HG03097 (cell line): ENCODE measurements at regions not wholly inside any gene's neighbourhood (a gene's known extent, or its start where the extent isn't known, plus 50 kb on each side); places are given as distances from the start of the nearest gene placed in this dataset.

ENCODE experiments used
- ATAC-seq: cut with Tn5 transposase; IDR thresholded peaks from one replicate; pipeline ENCODE4 v1.9.1; 2021; ENCODE audit not compliant: unreplicated experiment, low FRiP score

GRCh38 chr2:207399301-207399700 lies 130.5 kb upstream of the CREB1 start:
- no peak for ATAC-seq

DNA sequence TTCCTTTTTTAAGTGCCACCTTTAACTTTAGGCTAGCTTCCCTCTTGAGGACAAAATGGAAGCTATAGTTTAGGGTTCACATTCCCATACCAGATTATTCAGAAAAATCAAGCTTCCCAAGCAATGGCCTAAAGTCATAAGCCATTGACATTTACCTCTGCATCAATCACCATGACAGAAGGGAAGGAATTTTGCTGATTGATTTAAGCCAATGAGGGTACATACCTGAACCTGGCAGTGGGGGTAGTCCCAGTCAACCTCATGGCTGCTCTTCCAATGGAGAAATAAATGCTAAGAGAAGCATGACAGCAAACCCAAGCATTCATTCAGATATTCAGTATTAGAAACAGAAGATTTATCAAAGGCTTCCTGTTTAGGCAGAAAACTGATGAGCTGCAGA lies 128.4 kb upstream of the CREB1 start:
- ATAC-seq = no peak

DNA sequence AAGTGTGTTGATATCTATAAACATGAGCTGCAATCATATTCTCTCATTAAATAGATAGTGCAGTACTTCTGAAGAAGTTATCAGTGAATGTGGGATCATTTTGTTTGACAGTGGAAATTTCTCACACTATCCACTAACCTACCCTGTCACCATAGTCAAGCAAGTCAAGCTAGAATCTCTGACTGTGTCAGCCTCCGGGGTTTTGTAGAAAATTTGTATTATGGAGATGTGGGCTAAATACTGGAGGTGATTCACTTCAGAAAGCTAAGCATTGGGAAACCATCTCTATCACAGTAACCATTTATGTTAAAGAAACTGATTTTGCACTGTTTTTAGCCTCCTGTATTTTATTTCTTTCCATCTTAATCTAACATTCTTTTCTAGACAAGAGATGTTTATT lies 126.6 kb upstream of the CREB1 start:
- no peak for ATAC-seq

DNA sequence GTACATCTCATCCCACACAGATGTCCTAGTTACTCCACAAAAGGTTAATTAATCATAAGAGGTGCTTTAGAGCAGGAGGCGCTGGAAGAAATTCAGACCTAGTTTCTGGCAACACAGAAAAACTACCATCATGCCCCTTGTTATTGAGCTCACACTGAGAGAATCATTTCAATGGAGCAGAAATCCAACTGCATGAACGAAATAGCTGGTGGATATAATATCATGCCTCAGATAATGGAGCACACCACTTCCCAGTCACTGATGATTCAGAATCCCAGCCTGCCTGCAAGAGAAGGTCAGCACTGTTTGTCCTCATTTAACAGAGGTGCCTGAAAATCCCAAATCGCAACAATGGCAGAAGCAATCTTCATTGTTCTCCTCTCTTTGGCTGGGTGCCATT lies 125.8 kb upstream of the CREB1 start:
- no peak for ATAC-seq

- no peak for ATAC-seq
These were observed 124.6 kb upstream of the CREB1 start for GRCh38 chr2:207405150-207405549.

DNA sequence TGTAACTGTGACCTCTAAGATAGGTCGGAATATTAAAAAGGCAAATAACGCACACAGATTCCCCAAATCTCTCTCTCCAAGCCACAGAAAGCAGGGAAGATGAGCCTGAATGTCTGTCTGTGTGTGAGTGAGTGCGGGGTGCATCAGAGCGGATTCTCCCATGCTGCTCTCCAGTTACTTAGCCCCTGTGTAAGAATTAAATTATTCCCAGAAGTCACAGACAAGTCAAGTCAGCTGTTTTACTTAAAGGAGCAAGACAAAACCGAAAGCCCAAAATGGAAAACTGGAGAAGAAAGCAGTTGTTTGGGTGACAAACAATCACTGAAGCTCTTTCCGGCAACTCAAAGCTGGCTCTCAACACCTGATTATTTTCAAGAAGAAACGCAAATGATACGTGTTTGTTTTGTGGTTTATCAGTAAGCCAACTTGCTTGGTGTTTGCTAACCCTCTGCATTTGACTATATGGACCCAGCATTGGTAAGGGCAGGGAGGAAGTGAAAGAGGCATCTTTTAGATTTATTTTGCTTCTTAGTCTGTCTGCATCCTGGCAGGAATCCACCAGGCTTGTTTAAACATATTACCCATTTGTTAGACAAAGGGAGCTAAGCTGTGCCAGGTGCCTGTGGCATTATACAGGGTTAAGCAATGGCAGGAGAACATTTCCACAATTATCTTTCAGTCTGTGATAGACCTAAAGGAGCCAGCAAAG lies 121.5 kb upstream of the CREB1 start:
- no peak for ATAC-seq

DNA sequence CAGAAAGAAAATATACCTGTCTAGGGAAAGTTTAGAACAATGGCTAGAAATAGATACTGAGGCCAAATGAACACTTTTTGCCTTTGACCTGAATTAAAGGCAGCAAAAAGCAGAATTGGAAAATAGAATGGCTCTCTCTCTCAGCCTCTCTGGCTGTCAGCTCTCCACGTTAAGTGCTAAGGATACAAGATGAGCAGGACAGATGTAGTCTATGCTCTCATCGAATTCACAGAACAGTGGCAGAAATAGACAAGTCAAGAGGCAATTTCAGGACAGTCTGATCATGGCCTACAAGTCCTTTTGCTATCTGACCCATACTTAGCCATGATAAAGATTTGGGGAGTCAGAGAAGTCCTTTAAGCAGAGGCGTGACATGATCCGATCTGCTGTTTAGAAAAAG lies 120.2 kb upstream of the CREB1 start:
- ATAC-seq = no peak

GRCh38 chr2:207412787-207413310 lies 116.9 kb upstream of the CREB1 start:
- ATAC-seq = no peak

DNA sequence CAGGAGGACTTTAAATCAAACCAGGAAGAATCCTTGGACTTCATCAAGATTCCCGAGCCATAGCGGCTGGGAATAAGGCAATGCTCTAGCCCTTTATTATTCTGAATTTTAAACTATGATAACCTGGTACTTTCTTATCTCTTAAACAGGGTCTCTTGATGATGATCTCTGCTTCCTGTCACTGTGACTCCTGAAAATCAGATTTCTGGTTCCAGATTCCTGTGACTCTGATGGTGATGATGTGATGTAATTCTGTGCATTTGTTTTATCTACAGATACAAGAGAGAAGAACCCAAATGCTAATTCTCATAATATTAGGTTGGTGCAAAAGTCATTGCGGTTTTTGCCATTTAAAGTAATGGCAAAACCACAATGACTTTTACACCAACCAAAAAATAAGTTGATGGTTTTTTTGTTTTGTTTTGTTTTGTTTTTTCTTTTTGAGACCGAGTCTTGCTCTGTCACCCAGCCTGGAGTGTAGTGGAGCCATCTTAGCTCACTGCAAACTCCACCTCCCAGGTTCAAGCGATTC lies 116.3 kb upstream of the CREB1 start:
- ATAC-seq = no peak

DNA sequence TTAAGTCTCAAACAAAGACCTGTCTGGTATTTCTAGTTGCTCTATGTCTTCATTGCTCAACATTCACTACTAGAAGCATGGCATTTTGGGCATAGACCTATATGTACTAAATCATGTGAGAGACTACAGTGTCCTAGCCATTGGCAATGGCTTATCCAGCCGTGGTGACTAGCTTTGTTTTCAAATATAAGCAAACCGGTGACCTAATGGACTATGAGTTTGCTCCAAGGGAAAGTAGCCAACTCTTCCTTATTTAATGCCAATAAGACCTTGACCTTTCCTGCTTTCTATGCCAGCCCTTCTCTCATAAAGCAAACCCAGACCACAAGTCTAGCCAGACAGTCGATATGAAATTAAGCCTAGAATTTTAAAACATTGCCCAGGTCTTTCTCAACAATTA lies 113.7 kb upstream of the CREB1 start:
- no peak for ATAC-seq

- ATAC-seq = no peak
These were observed 112.9 kb upstream of the CREB1 start for GRCh38 chr2:207416900-207417299.

DNA sequence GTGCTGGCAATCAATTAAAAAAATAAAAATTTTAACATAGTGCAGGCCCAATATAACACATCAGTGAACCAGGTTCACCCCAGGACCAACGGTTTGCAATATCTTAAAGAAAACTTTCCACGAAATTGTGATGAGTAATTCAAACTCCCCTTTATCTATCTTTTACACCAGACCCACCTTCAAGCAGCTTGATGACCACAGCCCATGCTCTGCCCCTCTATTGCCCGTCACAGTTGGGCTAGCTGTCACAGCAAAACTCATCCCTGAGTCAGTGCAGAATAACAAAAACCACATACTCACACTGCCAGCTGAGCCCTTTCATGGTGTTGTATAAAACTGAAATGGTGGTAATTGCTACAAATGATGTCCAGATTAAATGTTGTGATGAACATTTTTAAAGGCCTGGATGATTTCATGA lies 112.5 kb upstream of the CREB1 start:
- ATAC-seq = no peak

DNA sequence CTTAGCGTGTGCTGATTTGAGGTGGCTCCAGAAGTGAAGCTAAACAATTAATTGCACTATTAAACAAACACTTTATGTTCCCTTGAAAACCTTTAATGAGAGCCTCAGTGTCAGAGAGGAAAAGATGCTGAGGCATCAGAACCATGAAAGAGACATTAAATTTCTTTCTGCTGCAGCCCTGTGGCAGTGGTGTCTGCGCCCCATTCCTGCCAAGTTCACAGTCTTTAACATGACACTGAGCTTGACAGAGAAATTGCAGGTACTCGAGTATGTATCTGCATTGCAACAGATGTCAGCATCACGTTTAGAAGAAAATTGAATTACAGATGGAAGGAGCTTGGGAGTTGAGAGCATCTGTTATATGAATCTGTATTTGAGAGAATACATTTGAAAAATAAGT lies 111.3 kb upstream of the CREB1 start:
- ATAC-seq = no peak

GRCh38 chr2:207419331-207419730 lies 110.4 kb upstream of the CREB1 start:
- no peak for ATAC-seq

DNA sequence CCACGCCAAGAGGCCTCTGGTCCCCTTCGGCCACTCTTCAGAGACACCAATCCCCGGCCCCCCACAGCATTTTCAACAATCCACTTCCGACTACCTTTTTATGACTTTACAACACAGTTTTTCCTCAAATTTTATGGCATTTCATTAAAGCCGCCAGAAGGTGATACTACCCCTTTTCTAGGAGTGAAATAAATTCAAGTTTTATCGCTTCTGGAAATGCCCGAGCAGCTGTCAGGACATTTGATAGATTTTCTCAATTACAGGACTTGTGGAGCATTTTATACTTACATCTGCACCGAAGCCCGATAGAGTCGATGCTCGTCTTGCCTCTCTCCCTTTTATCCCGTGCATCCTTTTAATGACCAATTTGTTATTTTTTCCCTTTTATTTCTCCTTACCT lies 108.1 kb upstream of the CREB1 start:
- no peak for ATAC-seq

DNA sequence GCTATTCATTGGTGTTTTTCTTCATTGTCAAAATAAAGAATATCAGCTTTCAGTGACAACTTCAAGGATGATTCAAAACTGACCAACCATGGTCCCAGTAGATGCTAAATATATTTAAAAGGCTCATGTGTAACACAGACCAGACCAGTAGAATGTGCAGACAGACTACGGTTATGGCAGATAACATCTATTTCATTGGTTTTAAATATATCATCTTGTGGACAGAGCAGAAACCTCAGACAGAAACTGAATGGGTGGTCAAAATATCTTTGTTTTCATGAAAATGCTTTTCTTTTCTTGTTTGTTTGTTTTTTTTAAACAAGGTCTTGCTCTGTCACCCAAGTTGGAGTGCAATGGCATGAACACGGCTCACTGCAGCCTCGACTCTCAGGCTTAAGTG lies 107.4 kb upstream of the CREB1 start:
- no peak for ATAC-seq

DNA sequence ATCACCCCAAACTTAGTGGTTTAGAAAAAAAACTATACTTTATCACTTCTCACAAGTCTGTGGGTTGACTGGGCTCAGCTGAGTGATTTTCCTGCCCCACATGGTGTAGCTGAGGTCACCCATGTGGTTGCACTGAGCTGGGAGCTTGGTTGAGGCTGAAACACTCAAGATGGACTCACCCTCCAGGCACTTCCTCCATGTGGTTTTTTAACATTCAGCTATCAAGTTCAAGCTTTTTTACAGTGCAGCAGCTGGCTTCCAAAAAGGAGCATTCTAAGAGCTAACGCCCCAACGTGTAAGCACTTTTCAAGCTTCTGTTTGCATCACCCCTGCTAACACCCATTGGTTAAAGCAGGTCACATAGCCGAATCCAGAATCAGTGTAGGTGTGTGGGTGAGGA lies 105.9 kb upstream of the CREB1 start:
- ATAC-seq = peak; percentile 96

GRCh38 chr2:207427986-207428385 lies 101.8 kb upstream of the CREB1 start:
- no peak for ATAC-seq

GRCh38 chr2:207428573-207428972 lies 101.2 kb upstream of the CREB1 start:
- ATAC-seq = no peak

DNA sequence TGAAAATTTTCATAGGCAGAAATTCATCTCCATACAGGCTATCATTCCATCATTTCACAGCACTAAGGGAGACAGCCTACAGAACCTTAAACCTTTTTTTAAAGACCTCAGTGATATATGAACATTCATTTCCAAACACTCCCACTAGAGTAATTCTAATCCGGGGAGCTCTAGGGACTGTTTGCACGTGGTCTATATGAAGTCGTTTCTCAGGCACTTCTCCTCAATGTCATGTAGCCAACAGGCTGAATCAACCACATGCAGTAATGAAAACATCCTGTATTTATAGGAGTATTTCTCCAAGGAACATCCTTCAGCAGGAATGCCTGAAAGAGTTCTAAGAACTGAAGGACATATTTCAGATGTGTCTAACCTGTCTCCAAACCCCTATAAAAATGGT lies 97.3 kb upstream of the CREB1 start:
- ATAC-seq = no peak

GRCh38 chr2:207434306-207434705 lies 95.5 kb upstream of the CREB1 start:
- ATAC-seq = no peak

DNA sequence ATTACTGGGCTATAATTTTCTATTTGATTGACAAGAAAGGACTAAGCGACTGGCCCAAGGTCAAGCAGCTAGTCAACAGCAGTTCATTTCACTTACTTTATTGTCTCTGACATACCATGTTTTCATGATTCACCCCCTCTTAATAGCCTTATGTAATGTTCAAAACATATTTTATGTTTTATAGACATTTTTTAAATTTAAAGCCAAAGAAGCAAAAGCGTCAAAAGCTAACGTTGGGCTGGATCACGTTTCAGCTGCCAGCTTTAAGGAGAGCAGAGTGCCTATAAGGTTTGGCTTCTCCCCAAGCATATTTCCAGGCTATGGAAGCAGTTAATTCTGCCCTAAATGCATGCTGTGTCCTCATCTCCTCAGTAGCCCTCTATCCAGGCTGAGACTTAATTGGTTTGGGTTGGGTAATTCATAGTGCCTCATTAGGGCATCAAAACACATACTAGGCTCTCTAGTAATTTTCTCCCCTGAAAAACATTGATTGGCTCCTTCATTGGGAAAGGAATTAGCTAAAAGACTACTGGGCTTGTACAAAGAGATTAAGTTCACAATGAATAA lies 94.8 kb upstream of the CREB1 start:
- ATAC-seq = no peak
